AG04450 (cell line): ENCODE measurements at regions not wholly inside any gene's neighbourhood (a gene's known extent, or its start where the extent isn't known, plus 50 kb on each side); places are given as distances from the start of the nearest gene placed in this dataset. TPM values are rescaled to one million over a fixed set of nuclear protein-coding genes. Genes with fewer than 3 reads are reported as not detected.

Source experiments
- CTCF ChIA-PET: fragments of 300-600, 350-600 bp; formaldehyde crosslinking; extraction: SDS; loops from one replicate; lab custom pipeline; 2022; ENCODE audit warnings: antibody characterized with exemption, inconsistent platforms; lab: Charles Lee
- POLR2A ChIA-PET: fragments of 350-600 bp; formaldehyde crosslinking; extraction: SDS; loops from one replicate; lab custom pipeline; 2021; ENCODE audit warnings: antibody characterized with exemption, inconsistent platforms; lab: Yijun Ruan, JAX
- DNase-seq: peaks from one replicate; pipeline ENCODE4 v3.0.0-alpha.2; 2011; ENCODE audit warnings: low read depth, low spot score
- H3K27ac ChIP-seq: one replicate; pipeline ENCODE4 v1.5.1; 2012; ENCODE audit warnings: low read depth, low read length, control low read depth
- H3K27me3 ChIP-seq: one replicate; pipeline ENCODE4 v1.6.0; 2012; ENCODE audit warnings: low read length; ENCODE audit not compliant: control insufficient read depth, insufficient read depth
- H3K4me3 ChIP-seq: 2 replicates; pipeline ENCODE4 v1.5.1; 2011; ENCODE audit warnings: mild to moderate bottlenecking, low read depth, low read length, control low read depth
- H3K9me3 ChIP-seq: 2 replicates; pipeline ENCODE4 v1.5.1; 2012; ENCODE audit warnings: low read length; ENCODE audit not compliant: control insufficient read depth, insufficient read depth
- small RNA-seq: library from RNA; depleted of rRNA; stranded (forward); fragments of <200 nt; gene quantifications from one replicate; pipeline ENCODE3, GENCODE V24; 2012; ENCODE audit warnings: low read depth; ENCODE audit not compliant: insufficient read length
- TF ChIP-seq, protein P1 (sequence below): IDR thresholded peaks from 2 replicates; pipeline ENCODE4 v1.5.1; 2011; ENCODE audit warnings: low read depth, low read length, control low read depth, inconsistent platforms

DNA sequence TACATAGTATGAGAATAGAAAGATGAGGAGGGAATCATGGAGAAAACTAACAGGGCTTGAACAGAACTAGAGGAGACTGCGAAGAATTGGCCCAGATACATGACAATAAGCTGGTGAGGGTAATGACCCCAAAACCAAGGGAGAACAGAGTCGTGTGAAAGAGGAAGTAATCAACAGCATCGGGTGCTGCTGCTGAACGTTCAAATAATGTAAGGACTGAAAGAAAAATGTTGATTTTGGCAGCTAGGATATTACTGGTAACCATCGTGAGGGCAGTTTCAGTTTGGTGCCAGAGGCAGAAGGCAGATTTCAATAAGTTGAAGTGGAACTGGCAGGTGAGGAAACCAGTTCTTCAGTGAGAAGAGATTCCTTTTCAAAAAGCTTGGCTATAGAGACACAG lies 66.8 kb upstream of the SMC2 start:
- Histone ChIP-seq H3K27me3 (no peaks in the 10 kb centered on the region), H3K27ac (no peak overlapping the region), H3K4me3 (no peak overlapping the region), H3K9me3 (no peaks in the 10 kb centered on the region)
- ChIA-PET POLR2A (no interaction called here), CTCF (interaction anchor here (0.9 to 1.7 kb wide), 5 partner anchors 64 to 716 kb away, joined by 4 to 6 read pairs (median 4); no protein-coding TSS in a partner anchor)
- TF ChIP-seq, protein P1, sequence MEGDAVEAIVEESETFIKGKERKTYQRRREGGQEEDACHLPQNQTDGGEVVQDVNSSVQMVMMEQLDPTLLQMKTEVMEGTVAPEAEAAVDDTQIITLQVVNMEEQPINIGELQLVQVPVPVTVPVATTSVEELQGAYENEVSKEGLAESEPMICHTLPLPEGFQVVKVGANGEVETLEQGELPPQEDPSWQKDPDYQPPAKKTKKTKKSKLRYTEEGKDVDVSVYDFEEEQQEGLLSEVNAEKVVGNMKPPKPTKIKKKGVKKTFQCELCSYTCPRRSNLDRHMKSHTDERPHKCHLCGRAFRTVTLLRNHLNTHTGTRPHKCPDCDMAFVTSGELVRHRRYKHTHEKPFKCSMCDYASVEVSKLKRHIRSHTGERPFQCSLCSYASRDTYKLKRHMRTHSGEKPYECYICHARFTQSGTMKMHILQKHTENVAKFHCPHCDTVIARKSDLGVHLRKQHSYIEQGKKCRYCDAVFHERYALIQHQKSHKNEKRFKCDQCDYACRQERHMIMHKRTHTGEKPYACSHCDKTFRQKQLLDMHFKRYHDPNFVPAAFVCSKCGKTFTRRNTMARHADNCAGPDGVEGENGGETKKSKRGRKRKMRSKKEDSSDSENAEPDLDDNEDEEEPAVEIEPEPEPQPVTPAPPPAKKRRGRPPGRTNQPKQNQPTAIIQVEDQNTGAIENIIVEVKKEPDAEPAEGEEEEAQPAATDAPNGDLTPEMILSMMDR, result no peak
- DNase-seq, result no peak

DNA sequence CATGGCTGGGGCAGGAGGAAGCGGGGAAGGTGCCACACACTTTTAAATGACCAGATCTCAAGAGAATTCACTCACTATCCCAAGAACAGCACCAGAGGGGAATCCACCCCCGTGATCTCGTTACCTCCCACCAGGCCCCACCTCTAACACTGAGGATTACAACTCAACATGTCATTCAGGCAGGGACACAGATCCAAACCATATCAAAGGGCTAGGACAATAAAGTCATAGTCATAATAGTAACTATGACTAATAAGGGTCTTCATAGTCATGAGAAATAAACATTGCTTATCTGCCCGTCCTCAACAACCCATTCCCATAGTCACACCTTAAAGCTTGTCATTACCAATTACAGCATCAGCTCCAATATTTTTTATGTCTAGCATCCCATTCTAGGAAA lies 65.3 kb upstream of the SMC2 start:
- H3K9me3 ChIP-seq, result no peaks in the 10 kb centered on the region
- no peak for DNase-seq
- CTCF ChIA-PET, result no interaction called here
- TF ChIP-seq, protein P1, result no peak
- no peaks in the 10 kb centered on the region for H3K27me3 ChIP-seq
- POLR2A ChIA-PET, result no interaction called here
- H3K4me3 ChIP-seq, result no peak overlapping the region
- no peak overlapping the region for H3K27ac ChIP-seq

Small RNA genes in the stretch of these regions (small RNA-seq; reads per million reads assigned to genes)
- gene RNA5SP291, result not detected
